ENCODE measurements at regions not wholly inside any gene's neighbourhood (a gene's known extent, or its start where the extent isn't known, plus 50 kb on each side); places are given as distances from the start of the nearest gene placed in this dataset.

DNA sequence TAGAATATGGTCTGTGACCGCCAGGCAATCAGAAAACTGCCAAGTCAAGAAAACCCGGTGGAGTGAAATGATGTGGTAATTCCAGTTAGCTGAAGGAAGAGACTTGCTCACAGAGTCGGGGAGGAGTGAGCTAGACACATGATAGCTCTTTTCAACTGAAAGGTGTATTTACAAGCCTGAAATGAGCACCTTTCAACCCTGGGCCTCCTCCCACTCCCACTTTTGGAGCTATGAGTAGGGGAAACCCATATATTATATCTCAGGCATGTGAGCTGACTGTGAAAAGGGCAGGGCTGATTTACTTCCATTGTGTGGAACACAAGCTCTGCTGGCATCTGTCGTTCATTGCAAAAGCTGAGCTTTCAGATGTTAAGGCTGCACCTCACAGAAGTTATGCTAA is 960.2 kb downstream of the TUSC7 start:
- TF ChIP-seq EZH2 (IDR thresholded peaks at IDR 0.05; ENCODE audit: low read length, unreplicated experiment): no peak
- TF ChIP-seq, protein P1, sequence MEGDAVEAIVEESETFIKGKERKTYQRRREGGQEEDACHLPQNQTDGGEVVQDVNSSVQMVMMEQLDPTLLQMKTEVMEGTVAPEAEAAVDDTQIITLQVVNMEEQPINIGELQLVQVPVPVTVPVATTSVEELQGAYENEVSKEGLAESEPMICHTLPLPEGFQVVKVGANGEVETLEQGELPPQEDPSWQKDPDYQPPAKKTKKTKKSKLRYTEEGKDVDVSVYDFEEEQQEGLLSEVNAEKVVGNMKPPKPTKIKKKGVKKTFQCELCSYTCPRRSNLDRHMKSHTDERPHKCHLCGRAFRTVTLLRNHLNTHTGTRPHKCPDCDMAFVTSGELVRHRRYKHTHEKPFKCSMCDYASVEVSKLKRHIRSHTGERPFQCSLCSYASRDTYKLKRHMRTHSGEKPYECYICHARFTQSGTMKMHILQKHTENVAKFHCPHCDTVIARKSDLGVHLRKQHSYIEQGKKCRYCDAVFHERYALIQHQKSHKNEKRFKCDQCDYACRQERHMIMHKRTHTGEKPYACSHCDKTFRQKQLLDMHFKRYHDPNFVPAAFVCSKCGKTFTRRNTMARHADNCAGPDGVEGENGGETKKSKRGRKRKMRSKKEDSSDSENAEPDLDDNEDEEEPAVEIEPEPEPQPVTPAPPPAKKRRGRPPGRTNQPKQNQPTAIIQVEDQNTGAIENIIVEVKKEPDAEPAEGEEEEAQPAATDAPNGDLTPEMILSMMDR (conservative IDR thresholded peaks at IDR 0.05; ENCODE audit: low read depth, low read length): no peak
- no peak for TF ChIP-seq EZH2phosphoT487 (IDR thresholded peaks at IDR 0.05; ENCODE audit: borderline replicate concordance, low read length)

Data from PC-3 (cell line).